Activated naive CD4-positive, alpha-beta T cell treated with anti-CD3 and anti-CD28 coated beads, Interleukin-2, amount 50 U/mL, for 24 hours (primary cell): ENCODE measurements at regions not wholly inside any gene's neighbourhood (a gene's known extent, or its start where the extent isn't known, plus 50 kb on each side); places are given as distances from the start of the nearest gene placed in this dataset.
"Not testable (repeated sequence)": the region's sequence is repeated elsewhere in the genome, so short reads cannot be mapped to it uniquely, and the experiment has no call there.

Experiments used
- H3K27ac Mint-ChIP-seq: one replicate; pipeline ENCODE4 v1.8.0; 2021; ENCODE audit warnings: mild to moderate bottlenecking, mixed read lengths
- H3K27me3 Mint-ChIP-seq: one replicate; pipeline ENCODE4 v1.8.0; 2021; ENCODE audit warnings: mixed read lengths
- H3K36me3 Mint-ChIP-seq: one replicate; pipeline ENCODE4 v1.8.0; 2021; ENCODE audit warnings: mixed read lengths
- H3K4me1 Mint-ChIP-seq: one replicate; pipeline ENCODE4 v1.8.0; 2021; ENCODE audit warnings: mixed read lengths
- H3K4me3 Mint-ChIP-seq: one replicate; pipeline ENCODE4 v1.8.0; 2021; ENCODE audit warnings: mild to moderate bottlenecking, mixed read lengths
- H3K9me3 Mint-ChIP-seq: one replicate; pipeline ENCODE4 v1.8.0; 2021; ENCODE audit warnings: mixed read lengths

DNA sequence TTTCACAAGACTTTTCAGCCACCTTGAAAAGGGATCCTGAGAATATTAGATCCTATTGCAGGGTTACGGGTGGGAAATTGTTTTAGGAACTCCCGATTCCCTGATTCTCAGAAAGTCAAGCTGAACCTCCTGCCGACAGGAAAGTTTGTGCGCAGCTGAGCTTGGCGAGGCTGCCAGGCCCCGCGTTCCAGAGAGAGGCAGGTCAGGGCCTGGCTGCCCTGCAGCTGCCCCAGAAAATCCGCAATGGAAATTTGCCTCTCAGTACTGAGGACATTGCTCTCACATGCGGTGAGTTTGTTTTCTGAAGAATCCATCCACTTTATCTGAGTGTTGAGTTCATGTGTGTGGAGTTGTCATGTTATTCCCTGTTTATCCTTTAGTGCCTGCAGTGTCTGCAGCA lies 144.2 kb downstream of the RTP5 start:
- H3K4me1 Mint-ChIP-seq = peaks cover 4% of the 10 kb centered on the region
- no peak overlapping the region for H3K4me3 Mint-ChIP-seq
- peaks cover 9% of the 10 kb centered on the region for H3K36me3 Mint-ChIP-seq
- H3K27me3 Mint-ChIP-seq = no peaks in the 10 kb centered on the region
- peaks cover 12% of the 10 kb centered on the region for H3K9me3 Mint-ChIP-seq
- no peak overlapping the region for H3K27ac Mint-ChIP-seq

GRCh38 chr2:242015108-242016065 lies 145.9 kb downstream of the RTP5 start:
- peaks cover 13% of the 10 kb centered on the region for H3K9me3 Mint-ChIP-seq
- H3K27me3 Mint-ChIP-seq = no peaks in the 10 kb centered on the region
- H3K4me3 Mint-ChIP-seq = no peak overlapping the region
- peaks cover 14% of the 10 kb centered on the region for H3K36me3 Mint-ChIP-seq
- no peak overlapping the region for H3K27ac Mint-ChIP-seq
- peaks cover 4% of the 10 kb centered on the region for H3K4me1 Mint-ChIP-seq

GRCh38 chr2:242017086-242017485 lies 147.6 kb downstream of the RTP5 start:
- Mint-ChIP-seq H3K9me3 (peaks cover 13% of the 10 kb centered on the region), H3K4me1 (no peaks in the 10 kb centered on the region), H3K36me3 (peaks cover 15% of the 10 kb centered on the region), H3K27ac (no peak overlapping the region), H3K27me3 (no peaks in the 10 kb centered on the region), H3K4me3 (no peak overlapping the region)

GRCh38 chr2:242018416-242018815 lies 148.9 kb downstream of the RTP5 start:
- H3K4me3 Mint-ChIP-seq, H3K4me1 Mint-ChIP-seq, H3K27ac Mint-ChIP-seq, H3K27me3 Mint-ChIP-seq: not testable (repeated sequence)
- H3K36me3 Mint-ChIP-seq = peaks cover 15% of the 10 kb centered on the region
- H3K9me3 Mint-ChIP-seq = peaks cover 13% of the 10 kb centered on the region

DNA sequence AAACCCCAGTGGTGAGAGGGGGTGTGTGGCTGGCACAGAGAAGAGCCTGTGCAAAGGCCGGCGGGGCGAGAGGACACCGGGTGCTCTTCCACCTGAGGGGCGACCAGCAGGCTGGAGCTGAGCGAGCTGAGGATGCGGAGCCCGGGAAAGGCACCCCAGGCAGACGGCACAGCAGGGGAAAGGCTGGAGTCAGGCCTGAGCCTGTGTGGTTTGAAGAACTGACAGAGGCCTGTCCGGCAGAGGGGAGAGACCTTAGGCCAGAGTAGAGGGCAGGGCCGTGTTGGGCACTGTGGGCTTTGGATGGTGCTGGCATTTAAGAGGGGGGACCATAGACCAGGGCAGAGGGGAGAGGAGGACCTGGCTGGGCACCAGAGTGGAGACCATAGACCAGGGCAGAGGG lies 149.8 kb downstream of the RTP5 start:
- Mint-ChIP-seq H3K9me3 (peaks cover 13% of the 10 kb centered on the region), H3K27me3 (no peaks in the 10 kb centered on the region), H3K27ac (no peak overlapping the region), H3K36me3 (peaks cover 18% of the 10 kb centered on the region), H3K4me1 (no peaks in the 10 kb centered on the region), H3K4me3 (no peak overlapping the region)

GRCh38 chr2:242020196-242021004 lies 150.9 kb downstream of the RTP5 start:
- H3K27ac Mint-ChIP-seq = peak overlapping the region; percentile 23
- H3K27me3 Mint-ChIP-seq = no peaks in the 10 kb centered on the region
- peaks cover 5% of the 10 kb centered on the region for H3K4me1 Mint-ChIP-seq
- H3K4me3 Mint-ChIP-seq = no peak overlapping the region
- H3K9me3 Mint-ChIP-seq = peaks cover 18% of the 10 kb centered on the region
- H3K36me3 Mint-ChIP-seq = peaks cover 28% of the 10 kb centered on the region

DNA sequence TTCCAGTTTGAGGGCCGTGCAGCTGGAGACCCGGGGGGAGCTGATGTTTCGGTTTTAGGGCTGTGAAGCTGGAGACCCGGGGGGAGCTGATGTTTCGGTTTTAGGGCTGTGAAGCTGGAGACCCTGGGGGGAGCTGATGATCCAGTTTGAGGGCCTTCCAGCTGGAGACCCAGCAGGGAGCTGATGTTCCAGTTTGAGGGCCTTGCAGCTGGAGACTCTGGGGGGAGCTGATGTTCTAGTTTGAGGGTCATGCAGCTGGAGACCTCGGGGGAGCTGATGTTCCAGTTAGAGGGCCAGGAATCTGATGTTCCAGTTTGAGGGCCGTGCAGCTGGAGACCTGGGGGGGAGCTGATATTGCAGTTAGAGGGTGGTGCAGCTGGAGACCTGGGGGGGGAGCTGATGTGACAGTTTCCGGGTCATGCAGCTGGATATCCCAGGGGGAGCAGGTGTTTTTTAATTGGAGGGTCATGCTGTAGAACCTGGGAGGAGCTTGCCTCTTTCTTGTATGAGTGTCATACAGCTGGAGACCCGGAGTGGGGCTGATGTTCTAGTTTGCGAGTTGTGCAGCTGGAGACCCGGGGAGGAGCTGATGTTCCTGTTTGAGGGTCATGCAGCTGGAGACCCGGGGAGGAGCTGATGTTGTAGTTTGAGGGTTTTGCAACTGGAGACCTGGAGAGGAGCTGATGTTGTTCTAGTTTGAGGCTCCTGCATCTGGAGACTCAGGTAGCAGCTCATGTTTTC lies 153.2 kb downstream of the RTP5 start:
- Mint-ChIP-seq H3K27ac (peak overlapping the region; percentile 83), H3K4me1 (peaks cover 5% of the 10 kb centered on the region), H3K36me3 (peaks cover 40% of the 10 kb centered on the region), H3K9me3 (peaks cover 10% of the 10 kb centered on the region), H3K27me3 (peaks cover 2% of the 10 kb centered on the region), H3K4me3 (no peak overlapping the region)

DNA sequence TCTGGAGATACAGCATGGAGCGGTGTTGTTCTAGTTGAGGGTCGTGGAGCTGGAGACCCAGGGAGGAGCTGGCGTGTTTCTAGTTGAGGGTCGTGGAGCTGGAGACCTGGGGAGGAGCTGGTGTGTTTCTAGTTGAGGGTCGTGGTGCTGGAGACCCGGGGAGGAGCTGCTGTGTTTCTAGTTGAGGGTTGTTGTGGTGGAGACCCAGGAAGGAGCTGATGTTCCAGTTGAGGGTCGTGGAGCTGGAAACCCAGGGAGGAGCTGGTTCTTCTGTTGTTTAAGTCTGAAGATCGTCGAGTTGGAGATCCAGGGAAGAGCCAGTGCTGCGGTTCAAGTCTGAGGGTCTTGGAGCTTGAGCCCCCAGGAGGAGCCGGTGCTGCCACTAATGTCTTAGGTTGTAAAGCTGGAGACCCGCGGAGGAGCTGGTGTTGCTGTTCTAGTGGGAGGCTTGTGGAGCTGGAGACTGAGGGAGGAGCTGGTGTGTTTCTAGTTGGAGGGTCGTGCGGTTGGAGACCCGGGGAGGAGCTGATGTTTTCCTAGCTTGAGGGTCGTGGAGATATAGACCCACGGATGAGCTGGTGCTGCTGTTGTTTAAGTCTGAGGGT lies 155.3 kb downstream of the RTP5 start:
- peaks cover 5% of the 10 kb centered on the region for H3K9me3 Mint-ChIP-seq
- no peak overlapping the region for H3K4me3 Mint-ChIP-seq
- peaks cover 48% of the 10 kb centered on the region for H3K36me3 Mint-ChIP-seq
- H3K27me3 Mint-ChIP-seq = peaks cover 2% of the 10 kb centered on the region
- peak overlapping the region; percentile 86 for H3K27ac Mint-ChIP-seq
- peaks cover 21% of the 10 kb centered on the region for H3K4me1 Mint-ChIP-seq

DNA sequence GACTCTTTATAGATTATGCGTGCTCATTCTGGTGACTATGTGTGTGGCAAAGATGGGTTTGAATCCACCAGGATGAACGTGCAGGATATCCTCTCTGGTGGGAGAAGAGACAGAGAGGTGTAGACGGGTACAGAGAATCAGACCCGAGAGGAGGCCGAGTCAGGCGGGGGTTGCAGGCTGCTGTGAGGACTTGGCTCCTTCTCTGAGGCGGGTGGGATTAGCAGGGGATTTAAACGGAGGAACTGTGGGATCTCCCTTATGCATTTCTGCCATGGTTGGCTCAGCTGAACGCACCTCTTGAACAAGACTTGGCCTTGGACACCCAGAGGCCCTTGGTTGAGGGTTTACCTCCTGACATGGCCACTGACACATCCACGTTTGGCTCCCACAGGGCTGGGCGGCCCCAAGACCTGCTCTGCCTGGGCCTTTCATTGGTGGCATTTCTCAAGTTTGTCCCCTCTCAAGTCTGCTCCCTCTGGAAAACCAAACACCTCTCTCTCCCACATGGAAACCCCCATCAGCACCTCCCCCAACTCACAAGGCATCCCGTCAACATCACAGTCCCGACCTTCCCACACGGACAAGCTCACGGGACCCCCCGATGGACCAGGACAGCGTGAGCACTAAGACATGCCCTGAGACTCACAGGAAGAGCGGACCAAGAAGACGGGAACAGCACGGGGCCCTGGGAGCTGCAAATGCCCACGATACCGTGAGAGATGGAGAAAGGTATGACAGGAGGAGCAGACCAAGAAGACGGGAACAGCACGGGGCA lies 158.3 kb downstream of the RTP5 start:
- Mint-ChIP-seq H3K27me3 (peaks cover 2% of the 10 kb centered on the region), H3K27ac (no peak overlapping the region), H3K36me3 (peaks cover 49% of the 10 kb centered on the region), H3K4me3 (peak overlapping the region; percentile 30), H3K4me1 (peaks cover 51% of the 10 kb centered on the region), H3K9me3 (peaks cover 5% of the 10 kb centered on the region)

GRCh38 chr2:242029422-242030225 lies 160.1 kb downstream of the RTP5 start:
- H3K4me3 Mint-ChIP-seq = peak overlapping the region; percentile 52
- H3K27ac Mint-ChIP-seq = no peak overlapping the region
- H3K9me3 Mint-ChIP-seq = peaks cover 3% of the 10 kb centered on the region

DNA sequence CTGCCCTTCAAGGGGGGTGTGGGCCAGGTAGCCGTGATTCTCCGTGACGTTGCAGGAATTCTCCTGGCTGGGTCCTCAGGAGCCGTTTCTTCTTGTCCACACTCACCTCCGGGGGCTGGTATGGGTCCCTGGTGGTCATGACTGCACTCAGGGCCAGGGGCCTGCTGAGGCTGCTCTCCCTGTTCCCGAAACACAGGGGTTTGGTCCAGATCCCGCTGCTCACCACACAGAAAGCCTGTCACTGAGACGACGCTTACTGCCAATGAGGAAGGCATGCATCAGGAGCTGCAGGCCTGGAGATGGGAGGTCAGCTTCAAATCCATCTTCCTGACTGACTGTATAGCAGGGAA lies 160.7 kb downstream of the RTP5 start:
- peaks cover 2% of the 10 kb centered on the region for H3K27me3 Mint-ChIP-seq
- no peaks in the 10 kb centered on the region for H3K9me3 Mint-ChIP-seq
- peaks cover 41% of the 10 kb centered on the region for H3K36me3 Mint-ChIP-seq
- peak overlapping the region; percentile 86 for H3K4me3 Mint-ChIP-seq
- H3K4me1 Mint-ChIP-seq = peaks cover 57% of the 10 kb centered on the region
- no peak overlapping the region for H3K27ac Mint-ChIP-seq

More at GRCh38 chr2:242029422-242030225, 160.1 kb downstream of the RTP5 start:
- H3K36me3 Mint-ChIP-seq = peaks cover 46% of the 10 kb centered on the region
- H3K27me3 Mint-ChIP-seq = peaks cover 2% of the 10 kb centered on the region
- H3K4me1 Mint-ChIP-seq = peaks cover 59% of the 10 kb centered on the region

DNA sequence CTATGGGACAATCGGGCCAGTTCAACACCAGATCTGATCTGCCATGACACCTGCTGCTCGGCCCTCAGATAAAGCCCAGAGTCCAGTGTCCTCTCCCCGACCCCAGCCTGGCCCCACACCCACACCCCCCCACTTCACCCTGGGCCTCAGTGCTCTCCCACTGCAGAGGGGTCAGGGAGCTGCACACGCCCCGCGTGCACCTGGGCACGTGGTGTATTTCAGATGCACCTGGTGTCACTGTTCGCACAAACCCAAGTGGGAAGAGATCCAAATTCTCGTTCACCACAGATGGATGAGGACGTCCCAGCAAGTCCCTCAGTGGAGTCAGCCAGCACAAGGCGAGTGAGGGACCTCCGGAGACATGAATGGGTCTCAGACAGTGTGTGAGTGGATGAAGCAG lies 161.3 kb downstream of the RTP5 start:
- Mint-ChIP-seq H3K36me3 (peaks cover 38% of the 10 kb centered on the region), H3K4me1 (peaks cover 57% of the 10 kb centered on the region), H3K27me3 (peaks cover 2% of the 10 kb centered on the region), H3K4me3 (peak overlapping the region; percentile 86), H3K27ac (peak overlapping the region; percentile 89), H3K9me3 (no peaks in the 10 kb centered on the region)

DNA sequence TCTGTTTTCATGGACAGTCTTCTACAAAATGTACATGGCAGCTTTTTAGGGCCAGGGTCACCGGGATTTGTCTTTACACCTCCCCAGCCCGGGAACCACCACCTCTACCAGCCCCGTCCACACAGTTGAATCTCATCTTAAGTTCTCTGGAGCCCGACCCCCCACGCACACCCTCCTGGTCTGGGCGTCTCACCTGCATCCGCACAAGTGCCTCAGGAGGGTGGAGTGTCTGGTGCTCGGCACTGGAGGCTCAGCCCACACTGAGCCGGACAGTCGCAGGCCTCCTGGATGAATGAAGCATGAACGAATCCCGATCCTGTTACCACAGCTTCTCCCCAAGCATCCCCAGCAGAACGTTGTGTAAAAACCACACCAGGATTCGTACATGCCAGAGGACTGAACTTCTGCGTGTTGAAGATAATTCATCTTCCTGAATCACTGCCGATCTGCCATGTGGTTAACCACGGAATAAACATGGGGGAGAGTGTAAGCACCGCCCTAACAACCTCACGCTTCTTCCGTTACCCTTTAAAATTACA lies 162.0 kb downstream of the RTP5 start:
- Mint-ChIP-seq H3K4me3 (peak overlapping the region; percentile 86), H3K9me3 (no peaks in the 10 kb centered on the region), H3K27ac (peak overlapping the region; percentile 78), H3K4me1 (peaks cover 57% of the 10 kb centered on the region), H3K27me3 (peaks cover 2% of the 10 kb centered on the region), H3K36me3 (peaks cover 32% of the 10 kb centered on the region)
